Nephron progenitor cell (in vitro differentiated cells): ENCODE measurements at regions not wholly inside any gene's neighbourhood (a gene's known extent, or its start where the extent isn't known, plus 50 kb on each side); places are given as distances from the start of the nearest gene placed in this dataset.

Experiments
- DNase-seq: peaks from one replicate; pipeline ENCODE4 v3.0.0; 2021
- H3K27ac Mint-ChIP-seq: 2 replicates; pipeline ENCODE4 v1.8.0; 2021; ENCODE audit warnings: mild to moderate bottlenecking, moderate library complexity, mixed read lengths
- H3K27me3 Mint-ChIP-seq: 2 replicates; pipeline ENCODE4 v1.8.0; 2021; ENCODE audit warnings: mild to moderate bottlenecking, low read depth, mixed read lengths; ENCODE audit not compliant: poor library complexity
- H3K36me3 Mint-ChIP-seq: 2 replicates; pipeline ENCODE4 v1.8.0; 2021; ENCODE audit warnings: low read depth, mixed read lengths
- H3K4me1 Mint-ChIP-seq: 2 replicates; pipeline ENCODE4 v1.8.0; 2021; ENCODE audit warnings: mixed read lengths
- H3K4me3 Mint-ChIP-seq: 2 replicates; pipeline ENCODE4 v1.8.0; 2021; ENCODE audit warnings: mild to moderate bottlenecking, moderate library complexity, mixed read lengths
- H3K9me3 Mint-ChIP-seq: 2 replicates; pipeline ENCODE4 v1.8.0; 2021; ENCODE audit warnings: mild to moderate bottlenecking, moderate library complexity, mixed read lengths
- TF ChIP-seq, protein P1 (sequence below): fragments of 200-600 bp; sonication (generic); IDR thresholded peaks from 2 replicates; pipeline ENCODE4 v1.5.0; 2021; ENCODE audit warnings: antibody characterized with exemption

DNA sequence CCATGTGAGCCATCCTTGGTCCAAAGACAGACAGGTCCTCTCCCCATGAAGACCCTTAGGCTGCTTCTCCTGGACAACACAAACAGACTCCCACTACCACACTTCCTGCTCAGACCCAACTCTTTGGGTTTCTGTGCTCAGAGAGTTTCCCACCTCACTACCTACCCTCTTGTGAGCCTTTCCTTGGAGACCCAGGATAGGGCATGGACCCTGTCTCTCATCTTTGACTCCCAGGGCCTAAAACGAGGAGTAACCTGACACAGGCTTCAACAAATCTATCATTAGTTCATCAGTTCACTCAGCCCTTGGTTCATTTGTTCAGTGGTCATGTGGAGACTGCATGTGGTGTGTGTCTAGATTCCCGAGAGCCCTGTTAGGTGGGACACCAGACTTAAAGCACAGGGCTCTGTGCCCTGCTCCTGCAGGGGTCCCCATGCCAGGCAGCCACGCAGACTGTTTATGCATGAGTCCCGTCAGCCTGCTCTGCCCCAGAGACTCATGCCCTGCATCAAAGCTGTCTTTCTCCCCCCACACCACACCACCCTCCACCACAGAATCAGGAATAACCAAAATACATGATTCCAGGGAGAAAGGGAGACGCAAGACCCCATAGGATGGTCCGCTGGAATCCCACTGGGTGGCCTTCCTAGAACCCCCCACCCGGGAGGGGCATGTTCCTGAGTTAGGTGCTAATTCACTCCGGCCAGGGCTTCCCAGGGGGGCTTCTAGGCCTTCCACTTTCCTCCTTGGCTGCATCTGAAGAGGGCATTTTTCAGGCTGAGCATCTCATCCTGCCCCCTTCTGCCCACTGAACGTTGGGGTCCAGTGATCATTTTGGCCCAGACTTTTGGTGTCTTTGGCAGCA is 100.2 kb upstream of the TEX51 start:
- no peaks in the 10 kb centered on the region for H3K9me3 Mint-ChIP-seq
- H3K4me1 Mint-ChIP-seq = peaks cover 3% of the 10 kb centered on the region
- H3K4me3 Mint-ChIP-seq = no peak overlapping the region
- no peak for DNase-seq
- no peak overlapping the region for H3K27ac Mint-ChIP-seq
- TF ChIP-seq, protein P1, sequence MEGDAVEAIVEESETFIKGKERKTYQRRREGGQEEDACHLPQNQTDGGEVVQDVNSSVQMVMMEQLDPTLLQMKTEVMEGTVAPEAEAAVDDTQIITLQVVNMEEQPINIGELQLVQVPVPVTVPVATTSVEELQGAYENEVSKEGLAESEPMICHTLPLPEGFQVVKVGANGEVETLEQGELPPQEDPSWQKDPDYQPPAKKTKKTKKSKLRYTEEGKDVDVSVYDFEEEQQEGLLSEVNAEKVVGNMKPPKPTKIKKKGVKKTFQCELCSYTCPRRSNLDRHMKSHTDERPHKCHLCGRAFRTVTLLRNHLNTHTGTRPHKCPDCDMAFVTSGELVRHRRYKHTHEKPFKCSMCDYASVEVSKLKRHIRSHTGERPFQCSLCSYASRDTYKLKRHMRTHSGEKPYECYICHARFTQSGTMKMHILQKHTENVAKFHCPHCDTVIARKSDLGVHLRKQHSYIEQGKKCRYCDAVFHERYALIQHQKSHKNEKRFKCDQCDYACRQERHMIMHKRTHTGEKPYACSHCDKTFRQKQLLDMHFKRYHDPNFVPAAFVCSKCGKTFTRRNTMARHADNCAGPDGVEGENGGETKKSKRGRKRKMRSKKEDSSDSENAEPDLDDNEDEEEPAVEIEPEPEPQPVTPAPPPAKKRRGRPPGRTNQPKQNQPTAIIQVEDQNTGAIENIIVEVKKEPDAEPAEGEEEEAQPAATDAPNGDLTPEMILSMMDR = no peak
- peaks cover 10% of the 10 kb centered on the region for H3K27me3 Mint-ChIP-seq
- no peaks in the 10 kb centered on the region for H3K36me3 Mint-ChIP-seq

DNA sequence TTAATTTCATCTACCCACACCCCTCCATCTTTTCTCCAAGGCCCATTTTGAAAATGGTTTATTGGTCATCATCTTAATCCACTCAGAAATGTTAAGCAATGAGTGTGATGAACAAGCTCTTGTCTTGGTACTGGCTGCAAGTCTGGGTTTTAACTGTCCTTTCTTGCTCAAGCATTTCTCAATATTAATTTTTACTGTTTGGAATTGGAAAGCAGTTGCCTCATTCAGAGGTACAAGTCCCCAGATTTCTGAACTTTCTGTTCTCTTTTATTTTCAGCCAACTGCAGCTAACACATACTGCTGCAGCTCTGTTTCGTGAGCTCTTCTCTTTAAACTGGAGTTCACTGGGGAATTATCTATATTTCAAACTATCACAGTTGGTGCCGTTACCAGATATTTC is 99.4 kb upstream of the TEX51 start:
- Mint-ChIP-seq H3K4me1 (no peaks in the 10 kb centered on the region), H3K4me3 (no peak overlapping the region), H3K9me3 (no peaks in the 10 kb centered on the region), H3K36me3 (no peaks in the 10 kb centered on the region), H3K27ac (no peak overlapping the region), H3K27me3 (peaks cover 11% of the 10 kb centered on the region)
- DNase-seq = no peak
- TF ChIP-seq, protein P1 = no peak

DNA sequence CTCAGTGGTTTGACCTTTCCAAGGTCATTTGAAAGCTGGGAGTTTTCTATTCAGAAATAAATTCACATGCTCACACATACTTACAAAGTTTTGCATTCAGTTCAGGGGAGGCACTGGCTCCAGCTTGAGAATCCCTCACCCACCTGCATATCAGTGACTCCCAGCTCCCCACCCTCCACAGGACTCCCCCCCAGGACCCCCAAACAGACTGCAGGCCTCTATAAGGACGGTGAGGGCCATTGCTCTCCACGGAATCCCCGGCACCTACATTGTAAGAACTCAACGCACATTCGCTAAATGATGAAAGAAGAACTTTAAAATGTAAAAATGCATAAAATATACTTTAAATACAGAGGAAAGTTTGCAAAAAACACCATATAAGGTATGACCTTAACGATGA is 97.2 kb upstream of the TEX51 start:
- H3K4me1 Mint-ChIP-seq = no peaks in the 10 kb centered on the region
- TF ChIP-seq, protein P1 = no peak
- H3K9me3 Mint-ChIP-seq = no peaks in the 10 kb centered on the region
- DNase-seq = no peak
- H3K27ac Mint-ChIP-seq = no peak overlapping the region
- no peaks in the 10 kb centered on the region for H3K36me3 Mint-ChIP-seq
- peaks cover 5% of the 10 kb centered on the region for H3K27me3 Mint-ChIP-seq
- no peak overlapping the region for H3K4me3 Mint-ChIP-seq

DNA sequence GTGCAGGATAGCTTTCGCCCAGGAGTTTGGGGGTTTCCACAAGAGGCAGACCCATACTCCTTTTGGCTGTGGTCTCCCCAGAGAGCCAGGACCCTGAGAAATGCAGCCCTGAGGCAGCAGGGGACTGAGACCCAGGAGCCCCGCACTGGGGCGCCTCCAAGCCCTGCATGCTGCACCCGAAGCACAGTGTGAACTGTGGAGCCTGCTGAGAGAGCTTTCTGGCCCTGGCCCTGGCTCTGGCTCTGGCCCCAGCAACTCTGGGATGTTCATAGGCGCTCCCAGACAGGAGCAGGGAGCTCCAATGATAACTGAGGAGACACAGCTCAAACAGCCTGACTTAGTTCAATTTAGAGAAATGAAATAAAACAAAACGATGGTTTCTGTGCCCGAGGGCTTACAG is 96.4 kb upstream of the TEX51 start:
- Mint-ChIP-seq H3K36me3 (no peaks in the 10 kb centered on the region), H3K27me3 (peaks cover 5% of the 10 kb centered on the region)

DNA sequence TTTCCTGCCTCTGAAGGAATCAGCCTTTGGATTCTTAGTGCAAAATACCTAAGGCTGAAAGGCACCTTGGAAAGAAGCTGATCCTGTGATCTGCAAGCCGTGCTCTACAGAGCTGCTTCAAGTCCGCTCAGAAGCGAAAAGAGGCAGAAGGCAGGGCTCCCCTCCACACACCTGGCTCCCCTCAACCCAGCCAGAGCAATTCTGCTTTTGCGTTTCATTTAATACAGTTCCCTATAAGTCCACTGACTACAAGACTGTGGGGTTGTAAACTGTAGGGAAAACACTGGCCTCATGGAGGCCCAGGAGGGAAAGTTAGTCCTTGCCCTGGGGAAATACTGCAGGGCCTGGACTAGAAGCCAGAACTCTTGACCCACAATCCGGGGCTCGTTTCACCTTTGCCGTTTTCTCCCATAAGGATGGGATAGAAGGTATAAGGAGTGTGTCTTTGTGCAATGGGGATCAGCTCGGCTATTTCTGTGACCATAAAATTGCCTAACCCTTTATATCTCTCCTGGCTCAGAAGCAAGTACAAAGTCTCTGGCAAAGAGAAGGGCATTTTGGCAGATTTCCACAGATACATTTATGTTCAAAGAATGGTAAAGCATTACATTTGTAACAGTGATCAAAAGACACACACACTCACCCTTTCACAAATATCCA is 95.8 kb upstream of the TEX51 start:
- TF ChIP-seq, protein P1 = no peak
- Mint-ChIP-seq H3K36me3 (no peaks in the 10 kb centered on the region), H3K27me3 (peaks cover 5% of the 10 kb centered on the region), H3K4me3 (no peak overlapping the region), H3K4me1 (no peaks in the 10 kb centered on the region), H3K9me3 (peaks cover 4% of the 10 kb centered on the region), H3K27ac (no peak overlapping the region)
- no peak for DNase-seq

More for the DNA sequence above, 96.4 kb upstream of the TEX51 start:
- Mint-ChIP-seq H3K27ac (no peak overlapping the region), H3K9me3 (peaks cover 1% of the 10 kb centered on the region), H3K4me3 (no peak overlapping the region), H3K4me1 (no peaks in the 10 kb centered on the region)
- TF ChIP-seq, protein P1 = no peak
- no peak for DNase-seq
